Vagina (tissue), 2 donors: ENCODE measurements at regions not wholly inside any gene's neighbourhood (a gene's known extent, or its start where the extent isn't known, plus 50 kb on each side); places are given as distances from the start of the nearest gene placed in this dataset.
"Not testable (repeated sequence)": the region's sequence is repeated elsewhere in the genome, so short reads cannot be mapped to it uniquely, and the experiment has no call there.

Experiments used
- CTCF ChIP-seq, 3 experiments: fragments of 450-650 bp in 2 of 3; fragments of 200-600 bp in 1 of 3; sonication (generic) in 1 of 3; IDR thresholded peaks; one replicate each; pipeline ENCODE4 v1.5.1; 2017 to 2019; ENCODE audit warnings: antibody characterized with exemption in 3 of 3, mild to moderate bottlenecking in 2 of 3, moderate library complexity in 2 of 3
- POLR2AphosphoS5 ChIP-seq, 2 donors: sonication (generic); formaldehyde crosslinking; IDR thresholded peaks; one replicate each; pipeline ENCODE4 v1.9.0; 2017; ENCODE audit warnings: antibody characterized with exemption in 2 of 2, mild to moderate bottlenecking in 2 of 2, low read depth in 1 of 2; ENCODE audit not compliant: insufficient read depth in 1 of 2

DNA sequence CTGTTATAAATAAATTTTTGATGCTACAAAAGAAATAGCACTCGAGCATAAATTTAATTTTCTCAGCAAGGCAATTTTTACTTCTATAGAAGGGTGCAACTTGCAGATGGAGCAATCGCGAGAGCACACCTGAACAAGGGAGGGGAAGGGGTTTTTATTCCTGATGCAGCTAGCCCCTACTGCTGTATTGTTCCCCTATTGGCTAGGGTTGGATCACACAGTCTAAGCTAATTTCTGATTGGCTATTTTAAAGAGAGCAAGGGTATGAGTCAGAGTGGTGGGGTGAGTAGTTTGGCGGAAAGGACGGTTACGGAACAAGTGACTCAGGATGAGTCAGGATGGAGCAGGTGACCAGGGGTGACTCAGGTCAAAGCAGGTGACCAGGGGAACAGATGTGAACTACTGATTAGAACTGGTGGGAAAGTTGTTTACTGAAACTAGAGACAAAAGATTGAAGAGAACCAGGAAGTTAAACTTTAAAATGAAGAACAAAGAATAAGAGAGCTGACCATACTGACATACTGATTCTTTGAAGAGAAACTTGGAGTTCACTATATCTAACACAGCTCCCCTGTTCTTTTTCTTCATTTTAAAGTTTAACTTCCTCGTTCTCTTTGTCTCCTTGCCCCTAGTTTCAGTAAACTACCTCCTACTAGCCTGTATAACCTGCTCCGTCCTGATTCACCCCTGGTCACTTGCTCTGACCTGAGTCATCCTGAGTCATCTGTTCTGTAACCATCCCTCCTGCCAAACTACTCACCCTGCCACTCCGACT is 101.9 kb upstream of the SHB start:
- TF ChIP-seq CTCF (IDR thresholded peaks at IDR 0.05); POLR2AphosphoS5 (IDR thresholded peaks at IDR 0.05; ENCODE audit: insufficient read depth in 1 of 2, low read depth in 1 of 2): not testable (repeated sequence)
